MCF 10A (cell line): ENCODE measurements at regions not wholly inside any gene's neighbourhood (a gene's known extent, or its start where the extent isn't known, plus 50 kb on each side); places are given as distances from the start of the nearest gene placed in this dataset.

Experiments used
- BruUV-seq: library from RNA; stranded (reverse); fragments of 400-500 nt; replicated peaks from 2 replicates; lab custom pipeline; 2021; lab: Mats Ljungman, UMichigan
- CTCF ChIA-PET: fragments of 300-600 bp; sonication (Branson Sonifier 250); formaldehyde crosslinking; extraction: SDS; loops from one replicate; lab custom pipeline; 2021; ENCODE audit warnings: antibody characterized with exemption, inconsistent platforms; lab: Yijun Ruan, JAX
- POLR2A ChIA-PET: fragments of 300-600, 350-650 bp; sonication (Branson Sonifier 250); formaldehyde crosslinking; extraction: SDS; loops from one replicate; lab custom pipeline; 2020; ENCODE audit warnings: antibody characterized with exemption, inconsistent platforms; lab: Yijun Ruan, JAX
- DNase-seq: peaks from one replicate; pipeline ENCODE4 v3.0.0-alpha.2; 2018; ENCODE audit not compliant: unreplicated experiment
- H3K27ac Mint-ChIP-seq: one replicate; pipeline ENCODE4 v1.8.0; 2022; ENCODE audit warnings: mild to moderate bottlenecking, low read depth, mixed read lengths; ENCODE audit not compliant: unreplicated experiment
- H3K27me3 Mint-ChIP-seq: one replicate; pipeline ENCODE4 v1.8.0; 2022; ENCODE audit warnings: mixed read lengths; ENCODE audit not compliant: insufficient read depth, unreplicated experiment
- H3K36me3 Mint-ChIP-seq: one replicate; pipeline ENCODE4 v1.8.0; 2022; ENCODE audit warnings: mild to moderate bottlenecking, moderate library complexity, mixed read lengths; ENCODE audit not compliant: insufficient read depth, unreplicated experiment
- H3K4me1 Mint-ChIP-seq: one replicate; pipeline ENCODE4 v1.8.0; 2022; ENCODE audit warnings: mixed read lengths; ENCODE audit not compliant: insufficient read depth, unreplicated experiment
- H3K4me3 Mint-ChIP-seq: one replicate; pipeline ENCODE4 v1.8.0; 2022; ENCODE audit warnings: mild to moderate bottlenecking, moderate library complexity, mixed read lengths; ENCODE audit not compliant: unreplicated experiment
- H3K9me3 Mint-ChIP-seq: one replicate; pipeline ENCODE4 v1.8.0; 2022; ENCODE audit warnings: mixed read lengths; ENCODE audit not compliant: unreplicated experiment
- intact Hi-C: fragments of 100-400 bp; cut with micrococcal nuclease; formaldehyde crosslinking; loops from 2 replicates; pipeline ENCODE4 v1.14.1; 2022
- TF ChIP-seq, protein P1 (sequence below): fragments of 200-600 bp; IDR thresholded peaks from one replicate; pipeline ENCODE4 v1.8.0; 2022; ENCODE audit warnings: antibody characterized with exemption, mild to moderate bottlenecking; ENCODE audit not compliant: unreplicated experiment

DNA sequence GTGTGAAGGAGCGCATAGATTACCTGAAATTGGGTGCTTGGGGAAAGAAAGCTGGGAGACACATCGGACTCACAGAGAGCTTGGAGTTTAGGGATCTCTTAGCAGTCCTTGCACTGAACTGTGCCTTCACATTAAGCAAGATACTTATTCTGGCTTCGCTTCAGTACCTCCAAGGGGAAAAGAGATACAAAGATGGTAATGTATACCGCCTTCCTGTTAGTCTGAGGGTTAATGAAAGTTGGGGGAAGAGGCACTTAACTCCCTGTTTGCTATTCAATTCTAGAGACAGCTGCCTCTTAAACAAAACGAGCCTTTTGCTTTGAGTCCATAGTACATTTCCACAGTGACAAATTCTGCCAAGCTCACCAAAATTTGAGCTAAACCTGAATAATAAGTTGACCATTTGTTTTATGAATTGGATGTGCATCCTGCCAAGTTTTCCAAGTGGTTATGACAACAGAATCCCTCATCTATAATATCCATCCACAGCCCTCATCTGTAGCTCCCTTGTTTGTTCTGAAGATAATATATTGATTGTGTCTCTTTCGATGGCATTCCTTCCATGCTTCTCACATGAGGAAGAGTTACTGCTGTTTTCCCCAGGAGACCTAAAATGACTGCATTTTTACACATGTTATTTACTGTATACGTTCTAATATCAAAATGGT, 287.1 kb upstream of the ATP5MC3 start:
- no peak overlapping the region for H3K27ac Mint-ChIP-seq
- no peak overlapping the region for H3K4me3 Mint-ChIP-seq
- H3K36me3 Mint-ChIP-seq: no peaks in the 10 kb centered on the region
- no TSS peak for BruUV-seq
- no peaks in the 10 kb centered on the region for H3K9me3 Mint-ChIP-seq
- TF ChIP-seq, protein P1, sequence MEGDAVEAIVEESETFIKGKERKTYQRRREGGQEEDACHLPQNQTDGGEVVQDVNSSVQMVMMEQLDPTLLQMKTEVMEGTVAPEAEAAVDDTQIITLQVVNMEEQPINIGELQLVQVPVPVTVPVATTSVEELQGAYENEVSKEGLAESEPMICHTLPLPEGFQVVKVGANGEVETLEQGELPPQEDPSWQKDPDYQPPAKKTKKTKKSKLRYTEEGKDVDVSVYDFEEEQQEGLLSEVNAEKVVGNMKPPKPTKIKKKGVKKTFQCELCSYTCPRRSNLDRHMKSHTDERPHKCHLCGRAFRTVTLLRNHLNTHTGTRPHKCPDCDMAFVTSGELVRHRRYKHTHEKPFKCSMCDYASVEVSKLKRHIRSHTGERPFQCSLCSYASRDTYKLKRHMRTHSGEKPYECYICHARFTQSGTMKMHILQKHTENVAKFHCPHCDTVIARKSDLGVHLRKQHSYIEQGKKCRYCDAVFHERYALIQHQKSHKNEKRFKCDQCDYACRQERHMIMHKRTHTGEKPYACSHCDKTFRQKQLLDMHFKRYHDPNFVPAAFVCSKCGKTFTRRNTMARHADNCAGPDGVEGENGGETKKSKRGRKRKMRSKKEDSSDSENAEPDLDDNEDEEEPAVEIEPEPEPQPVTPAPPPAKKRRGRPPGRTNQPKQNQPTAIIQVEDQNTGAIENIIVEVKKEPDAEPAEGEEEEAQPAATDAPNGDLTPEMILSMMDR: no peak
- ChIA-PET CTCF (interaction anchor here (0.5 to 0.6 kb wide), 3 partner anchors 1147 to 1748 kb away, joined by 3 to 4 read pairs (median 3); no protein-coding TSS in a partner anchor), POLR2A (interaction anchor here (0.6 to 0.9 kb wide), 3 partner anchors 32 to 47 kb away, joined by 3 read pairs; no protein-coding TSS in a partner anchor)
- H3K4me1 Mint-ChIP-seq: no peaks in the 10 kb centered on the region
- DNase-seq: no peak
- no peaks in the 10 kb centered on the region for H3K27me3 Mint-ChIP-seq
- intact Hi-C loops: no loop called here

DNA sequence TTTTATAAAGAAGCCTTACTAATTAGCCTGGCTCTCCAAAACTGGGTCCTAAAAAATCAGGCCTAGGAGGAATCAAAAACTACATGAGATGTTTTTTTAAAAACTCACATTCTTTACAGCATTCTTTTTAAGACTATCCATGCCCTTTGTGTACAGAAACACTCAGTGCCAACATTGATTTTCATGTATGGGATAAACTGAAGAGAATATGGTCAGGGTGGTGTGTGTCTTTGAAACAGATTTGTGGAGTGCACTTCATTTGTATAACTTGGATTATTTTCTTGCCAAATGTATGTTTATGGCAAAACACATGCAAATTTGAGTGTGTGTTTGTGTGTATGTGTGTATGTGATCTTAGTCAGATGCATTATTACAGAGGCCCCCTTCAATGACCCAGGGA, 283.6 kb upstream of the ATP5MC3 start:
- H3K36me3 Mint-ChIP-seq: no peaks in the 10 kb centered on the region
- CTCF ChIA-PET: no interaction called here
- POLR2A ChIA-PET: interaction anchor here (1.5 kb wide), 1 partner anchor 9 kb away, joined by 3 read pairs; no protein-coding TSS in a partner anchor
- H3K4me1 Mint-ChIP-seq: no peaks in the 10 kb centered on the region
- H3K27ac Mint-ChIP-seq: no peak overlapping the region
- intact Hi-C loops: no loop called here
- DNase-seq: no peak
- BruUV-seq: no TSS peak
- no peak overlapping the region for H3K4me3 Mint-ChIP-seq
- H3K27me3 Mint-ChIP-seq: no peaks in the 10 kb centered on the region
- TF ChIP-seq, protein P1: no peak
- no peaks in the 10 kb centered on the region for H3K9me3 Mint-ChIP-seq

DNA sequence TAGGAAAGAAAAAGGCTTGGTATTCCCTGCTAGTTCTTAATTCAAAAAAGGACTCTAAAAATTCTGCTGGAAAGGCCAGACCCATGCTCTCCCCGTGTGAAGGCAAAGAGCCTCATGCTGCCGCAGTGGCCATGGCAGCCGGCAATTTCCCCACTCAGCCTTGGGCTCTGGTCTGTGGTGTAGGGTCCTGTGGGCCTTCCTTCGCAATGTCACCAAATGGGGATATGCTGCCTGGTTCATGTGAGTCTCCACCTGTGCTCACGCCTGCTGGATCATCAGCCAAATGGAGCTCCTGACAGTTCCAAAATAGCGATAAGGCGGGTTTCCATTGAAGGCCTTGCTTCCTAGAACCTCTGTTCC, 282.8 kb upstream of the ATP5MC3 start:
- H3K4me3 Mint-ChIP-seq: no peak overlapping the region
- intact Hi-C loops: no loop called here
- H3K36me3 Mint-ChIP-seq: no peaks in the 10 kb centered on the region
- BruUV-seq: no TSS peak
- DNase-seq: no peak
- ChIA-PET CTCF (no interaction called here), POLR2A (interaction anchor here (1.5 kb wide), 1 partner anchor 10 kb away, joined by 3 read pairs; no protein-coding TSS in a partner anchor)
- H3K27me3 Mint-ChIP-seq: no peaks in the 10 kb centered on the region
- H3K9me3 Mint-ChIP-seq: no peaks in the 10 kb centered on the region
- H3K27ac Mint-ChIP-seq: no peak overlapping the region
- no peaks in the 10 kb centered on the region for H3K4me1 Mint-ChIP-seq
- TF ChIP-seq, protein P1: no peak

DNA sequence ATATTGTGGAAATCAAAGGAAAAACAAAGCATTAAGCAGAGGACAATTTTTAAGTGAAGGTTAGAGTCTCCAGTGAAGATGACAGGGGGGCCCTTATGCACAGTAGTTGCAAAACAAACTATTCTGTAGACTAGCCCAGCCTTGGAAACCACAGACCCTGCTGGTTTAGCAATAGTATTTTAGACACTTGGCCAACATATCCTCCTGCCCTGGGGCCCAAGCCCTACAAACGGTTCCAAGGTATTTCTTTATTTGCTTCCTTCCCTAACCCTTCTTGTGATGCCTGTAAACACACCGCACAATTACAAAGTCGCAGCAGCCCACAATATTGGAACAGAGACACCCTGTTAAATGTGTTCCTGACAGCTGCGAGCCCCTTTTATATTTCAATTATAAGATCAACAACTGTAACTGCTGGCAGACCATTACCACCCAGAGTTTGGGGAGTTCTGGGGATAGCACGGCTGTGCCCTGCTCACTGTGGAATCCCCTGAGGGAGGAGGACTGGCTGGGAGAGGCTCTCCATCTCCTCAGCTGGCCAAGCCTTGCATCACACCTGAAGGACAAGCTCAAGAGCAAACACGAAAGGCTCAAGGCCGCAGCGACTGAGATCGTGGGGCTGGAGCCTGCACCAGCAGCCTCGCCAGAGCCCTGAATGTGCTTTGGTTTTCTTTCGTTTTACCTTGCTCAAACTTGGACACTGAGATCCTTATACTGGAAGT, 282.2 kb upstream of the ATP5MC3 start:
- Mint-ChIP-seq H3K27ac (no peak overlapping the region), H3K4me3 (no peak overlapping the region), H3K4me1 (no peaks in the 10 kb centered on the region), H3K27me3 (no peaks in the 10 kb centered on the region), H3K9me3 (no peaks in the 10 kb centered on the region), H3K36me3 (no peaks in the 10 kb centered on the region)
- no peak for DNase-seq
- no TSS peak for BruUV-seq
- TF ChIP-seq, protein P1: no peak
- ChIA-PET CTCF (no interaction called here), POLR2A (interaction anchor here (0.7 kb wide), 1 partner anchor 27 kb away, joined by 3 read pairs; no protein-coding TSS in a partner anchor)
- intact Hi-C loops: no loop called here
